HEK293T (cell line): ENCODE measurements at regions not wholly inside any gene's neighbourhood (a gene's known extent, or its start where the extent isn't known, plus 50 kb on each side); places are given as distances from the start of the nearest gene placed in this dataset.

Experiments used
- CTCF ChIA-PET: fragments of 350-600 bp; formaldehyde crosslinking; extraction: SDS; loops from one replicate; lab custom pipeline; 2021; ENCODE audit warnings: antibody characterized with exemption, inconsistent platforms; lab: Yijun Ruan, JAX
- POLR2A ChIA-PET: fragments of 350-600 bp; formaldehyde crosslinking; extraction: SDS; loops from one replicate; lab custom pipeline; 2020; ENCODE audit warnings: antibody characterized with exemption, inconsistent platforms; lab: Yijun Ruan, JAX
- DNase-seq: peaks from one replicate; pipeline ENCODE4 v3.0.0; 2012; ENCODE audit warnings: mixed read lengths; ENCODE audit errors: extremely low spot score
- ARNT ChIP-seq: fragments of 450-650 bp; IDR thresholded peaks from 2 replicates; pipeline ENCODE4 v1.6.1; 2017; ENCODE audit warnings: mild to moderate bottlenecking
- BHLHE40 ChIP-seq: fragments of 450-650 bp; IDR thresholded peaks from 2 replicates; pipeline ENCODE4 v1.6.1; 2016; ENCODE audit warnings: mild to moderate bottlenecking, moderate library complexity, borderline replicate concordance
- CTBP1 ChIP-seq: fragments of 450-650 bp; IDR thresholded peaks from 2 replicates; pipeline ENCODE4 v1.6.1; 2016; ENCODE audit warnings: borderline replicate concordance
- ELF4 ChIP-seq: fragments of 450-650 bp; IDR thresholded peaks from 2 replicates; pipeline ENCODE4 v1.6.1; 2017; ENCODE audit warnings: antibody characterized with exemption
- FOXA1 ChIP-seq: fragments of 450-650 bp; IDR thresholded peaks from 2 replicates; pipeline ENCODE4 v1.6.1; 2016; ENCODE audit warnings: mild to moderate bottlenecking
- FOXK2 ChIP-seq: fragments of 450-650 bp; IDR thresholded peaks from 2 replicates; pipeline ENCODE4 v1.6.1; 2016; ENCODE audit warnings: mild to moderate bottlenecking
- FOXM1 ChIP-seq: fragments of 450-650 bp; IDR thresholded peaks from 2 replicates; pipeline ENCODE4 v1.6.1; 2017; ENCODE audit warnings: mild to moderate bottlenecking, borderline replicate concordance
- HDGF ChIP-seq: fragments of 450-650 bp; IDR thresholded peaks from 2 replicates; pipeline ENCODE4 v1.6.1; 2017; ENCODE audit warnings: antibody characterized with exemption, borderline replicate concordance
- L3MBTL2 ChIP-seq: fragments of 450-650 bp; conservative IDR thresholded peaks from 2 replicates; pipeline ENCODE4 v1.6.1; 2016; ENCODE audit warnings: mild to moderate bottlenecking
- LEF1 ChIP-seq: fragments of 450-650 bp; IDR thresholded peaks from 2 replicates; pipeline ENCODE4 v1.6.1; 2017; ENCODE audit warnings: mild to moderate bottlenecking, borderline replicate concordance
- NFRKB ChIP-seq: fragments of 450-650 bp; IDR thresholded peaks from 2 replicates; pipeline ENCODE4 v1.6.1; 2016; ENCODE audit warnings: mild to moderate bottlenecking, moderate library complexity
- SP1 ChIP-seq: fragments of 450-650 bp; IDR thresholded peaks from 2 replicates; pipeline ENCODE4 v1.6.1; 2017
- SUZ12 ChIP-seq: fragments of 450-650 bp; IDR thresholded peaks from 2 replicates; pipeline ENCODE4 v1.6.1; 2016; ENCODE audit warnings: mild to moderate bottlenecking
- TARDBP ChIP-seq: fragments of 450-650 bp; IDR thresholded peaks from 2 replicates; pipeline ENCODE4 v1.6.1; 2016
- ZNF384 ChIP-seq: fragments of 450-650 bp; IDR thresholded peaks from 2 replicates; pipeline ENCODE4 v1.6.1; 2016
- TF ChIP-seq, protein P1 (sequence below): fragments of 450-650 bp; IDR thresholded peaks from 2 replicates; pipeline ENCODE4 v1.6.1; 2016

GRCh38 chrX:10893976-10894375 is 217.2 kb upstream of the HCCS start:
- no peak for DNase-seq
- ChIA-PET CTCF (no interaction called here), POLR2A (no interaction called here)
- TF ChIP-seq HDGF = no peak
- TF ChIP-seq, protein P1, sequence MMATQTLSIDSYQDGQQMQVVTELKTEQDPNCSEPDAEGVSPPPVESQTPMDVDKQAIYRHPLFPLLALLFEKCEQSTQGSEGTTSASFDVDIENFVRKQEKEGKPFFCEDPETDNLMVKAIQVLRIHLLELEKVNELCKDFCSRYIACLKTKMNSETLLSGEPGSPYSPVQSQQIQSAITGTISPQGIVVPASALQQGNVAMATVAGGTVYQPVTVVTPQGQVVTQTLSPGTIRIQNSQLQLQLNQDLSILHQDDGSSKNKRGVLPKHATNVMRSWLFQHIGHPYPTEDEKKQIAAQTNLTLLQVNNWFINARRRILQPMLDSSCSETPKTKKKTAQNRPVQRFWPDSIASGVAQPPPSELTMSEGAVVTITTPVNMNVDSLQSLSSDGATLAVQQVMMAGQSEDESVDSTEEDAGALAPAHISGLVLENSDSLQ = no peak
- TF ChIP-seq FOXA1 = no peak
- TF ChIP-seq SP1 = no peak
- TF ChIP-seq CTBP1 = no peak
- no peak for TF ChIP-seq FOXM1
- TF ChIP-seq ELF4 = no peak
- TF ChIP-seq LEF1 = no peak

GRCh38 chrX:10897768-10898167 is 213.4 kb upstream of the HCCS start:
- no peak for TF ChIP-seq SUZ12
- no peak for TF ChIP-seq ELF4
- POLR2A ChIA-PET = no interaction called here
- CTCF ChIA-PET = no interaction called here
- DNase-seq = no peak

GRCh38 chrX:10900585-10901289 is 210.4 kb upstream of the HCCS start:
- CTCF ChIA-PET = no interaction called here
- POLR2A ChIA-PET = no interaction called here
- no peak for DNase-seq
- TF ChIP-seq FOXK2 (no peak), FOXA1 (no peak), FOXM1 (no peak), ZNF384 (no peak), ARNT (no peak), HDGF (no peak), CTBP1 (no peak), TARDBP (no peak), L3MBTL2 (no peak), NFRKB (no peak), ELF4 (no peak), SP1 (no peak), SUZ12 (no peak)
- TF ChIP-seq, protein P1 = no peak

GRCh38 chrX:10901290-10901633 is 209.9 kb upstream of the HCCS start:
- CTCF ChIA-PET = no interaction called here
- TF ChIP-seq NFRKB = no peak
- TF ChIP-seq ARNT = no peak
- no peak for TF ChIP-seq CTBP1
- no peak for TF ChIP-seq FOXK2
- no peak for TF ChIP-seq SP1
- no peak for TF ChIP-seq FOXM1
- TF ChIP-seq SUZ12 = no peak
- DNase-seq = no peak
- POLR2A ChIA-PET = no interaction called here

- POLR2A ChIA-PET = no interaction called here
- TF ChIP-seq FOXA1 (no peak), ARNT (no peak), TARDBP (no peak), BHLHE40 (no peak), ELF4 (no peak), SP1 (no peak), L3MBTL2 (no peak), LEF1 (no peak), NFRKB (no peak), HDGF (no peak)
- CTCF ChIA-PET = no interaction called here
- DNase-seq = no peak
Measured at GRCh38 chrX:10902001-10902400, 209.1 kb upstream of the HCCS start.

DNA sequence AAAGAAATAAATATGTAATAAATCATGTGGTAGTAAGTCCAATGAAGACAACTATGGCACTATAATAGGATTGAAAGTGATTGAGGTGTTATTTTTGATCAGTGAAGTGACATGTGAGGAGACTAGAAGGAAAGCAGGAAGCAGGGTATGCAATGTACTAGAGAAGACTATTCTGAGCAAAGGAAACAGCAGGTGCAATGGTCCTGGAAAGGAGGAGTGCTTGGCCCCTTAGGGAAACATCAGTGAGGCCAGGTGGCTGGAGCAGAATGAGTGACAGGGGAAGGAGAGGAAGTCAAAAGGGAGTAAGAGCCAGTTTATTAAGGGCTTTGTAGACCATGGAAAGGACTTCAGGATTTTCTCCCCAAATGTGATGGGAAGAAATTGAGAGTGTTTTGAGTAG is 207.6 kb upstream of the HCCS start:
- no peak for TF ChIP-seq LEF1
- TF ChIP-seq NFRKB = no peak
- TF ChIP-seq ELF4 = no peak
- TF ChIP-seq CTBP1 = no peak
- TF ChIP-seq FOXA1 = no peak
- TF ChIP-seq FOXM1 = no peak
- no peak for TF ChIP-seq TARDBP
- no peak for TF ChIP-seq ARNT
- CTCF ChIA-PET = no interaction called here
- DNase-seq = no peak
- POLR2A ChIA-PET = no interaction called here

DNA sequence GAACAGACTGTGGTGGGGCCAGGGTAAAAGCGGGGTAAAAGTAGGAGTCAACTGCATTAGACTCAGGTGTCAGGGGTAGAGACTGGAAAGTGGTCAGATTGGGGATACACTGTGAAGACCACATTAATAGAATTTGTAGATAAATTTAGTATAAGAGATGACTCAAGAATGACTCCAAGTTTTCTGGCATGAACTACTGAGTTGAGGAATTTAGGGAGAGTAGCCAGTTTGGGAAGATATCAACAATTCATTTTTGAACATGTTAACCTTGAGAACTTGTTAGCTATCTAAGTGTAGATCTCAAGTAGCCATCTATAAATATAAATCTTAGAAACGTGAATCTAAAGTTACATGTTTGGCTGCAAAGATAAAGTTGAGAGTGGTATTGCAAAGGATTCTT is 206.9 kb upstream of the HCCS start:
- POLR2A ChIA-PET = no interaction called here
- CTCF ChIA-PET = no interaction called here
- no peak for DNase-seq
- TF ChIP-seq FOXM1 (no peak), SUZ12 (no peak), BHLHE40 (no peak), HDGF (no peak)
- TF ChIP-seq, protein P1 = no peak
